HG02884 (cell line): ENCODE measurements at regions not wholly inside any gene's neighbourhood (a gene's known extent, or its start where the extent isn't known, plus 50 kb on each side); places are given as distances from the start of the nearest gene placed in this dataset.
"Not testable (repeated sequence)": the region's sequence is repeated elsewhere in the genome, so short reads cannot be mapped to it uniquely, and the experiment has no call there.

Experiments
- ATAC-seq: cut with Tn5 transposase; IDR thresholded peaks from one replicate; pipeline ENCODE4 v1.9.1; 2021; ENCODE audit warnings: mild to moderate bottlenecking, moderate library complexity; ENCODE audit not compliant: unreplicated experiment

GRCh38 chr9:104195142-104195541 lies 101.0 kb downstream of the SMC2 start:
- not testable (repeated sequence) for ATAC-seq

- no peak for ATAC-seq
Measured at GRCh38 chr9:104200456-104200994, 106.4 kb downstream of the SMC2 start.

GRCh38 chr9:104206766-104207165 lies 112.7 kb downstream of the SMC2 start:
- ATAC-seq = no peak

- ATAC-seq = no peak
Measured at GRCh38 chr9:104209387-104209786, 115.3 kb downstream of the SMC2 start.

- ATAC-seq = no peak
Measured at GRCh38 chr9:104227108-104227507, 133.0 kb downstream of the SMC2 start.

- ATAC-seq = no peak
Measured at GRCh38 chr9:104232781-104233341, 138.8 kb downstream of the SMC2 start.

- ATAC-seq = no peak
Measured at GRCh38 chr9:104233366-104233765, 139.3 kb downstream of the SMC2 start.

GRCh38 chr9:104234632-104235337 lies 140.7 kb downstream of the SMC2 start:
- not testable (repeated sequence) for ATAC-seq

GRCh38 chr9:104235347-104236120 lies 141.4 kb downstream of the SMC2 start:
- not testable (repeated sequence) for ATAC-seq

- ATAC-seq = no peak
Measured at GRCh38 chr9:104238668-104239067, 144.6 kb downstream of the SMC2 start.

- no peak for ATAC-seq
Measured at GRCh38 chr9:104240890-104241289, 146.8 kb downstream of the SMC2 start.

GRCh38 chr9:104245925-104246324 lies 151.8 kb downstream of the SMC2 start:
- no peak for ATAC-seq

- ATAC-seq = no peak
Measured at GRCh38 chr9:104247899-104248460, 153.9 kb downstream of the SMC2 start.

GRCh38 chr9:104256031-104256695 lies 162.1 kb downstream of the SMC2 start:
- ATAC-seq = no peak

- no peak for ATAC-seq
Measured at GRCh38 chr9:104256696-104257062, 162.6 kb downstream of the SMC2 start.

- no peak for ATAC-seq
Measured at GRCh38 chr9:104258296-104259011, 164.3 kb downstream of the SMC2 start.

- ATAC-seq = no peak
Measured at GRCh38 chr9:104260004-104260403, 165.9 kb downstream of the SMC2 start.

- ATAC-seq = no peak
Measured at GRCh38 chr9:104263942-104264341, 169.8 kb downstream of the SMC2 start.

GRCh38 chr9:104264431-104264830 lies 170.3 kb downstream of the SMC2 start:
- no peak for ATAC-seq

GRCh38 chr9:104269374-104269773 lies 175.3 kb downstream of the SMC2 start:
- no peak for ATAC-seq
